Epithelial cell of esophagus (primary cell): ENCODE measurements at regions not wholly inside any gene's neighbourhood (a gene's known extent, or its start where the extent isn't known, plus 50 kb on each side); places are given as distances from the start of the nearest gene placed in this dataset.

Experiments used
- DNase-seq: peaks from one replicate; pipeline ENCODE4 v3.0.0; 2010; ENCODE audit warnings: low read depth
- H3K4me3 ChIP-seq: 2 replicates; pipeline ENCODE4 v1.5.1; 2011; ENCODE audit warnings: mild to moderate bottlenecking, low read length, control low read depth
- TF ChIP-seq, protein P1 (sequence below): IDR thresholded peaks from 2 replicates; pipeline ENCODE4 v1.5.1; 2011; ENCODE audit warnings: low read depth, mild to moderate bottlenecking, low read length, control low read depth, inconsistent platforms; ENCODE audit not compliant: insufficient read depth; ENCODE audit errors: missing control alignments

DNA sequence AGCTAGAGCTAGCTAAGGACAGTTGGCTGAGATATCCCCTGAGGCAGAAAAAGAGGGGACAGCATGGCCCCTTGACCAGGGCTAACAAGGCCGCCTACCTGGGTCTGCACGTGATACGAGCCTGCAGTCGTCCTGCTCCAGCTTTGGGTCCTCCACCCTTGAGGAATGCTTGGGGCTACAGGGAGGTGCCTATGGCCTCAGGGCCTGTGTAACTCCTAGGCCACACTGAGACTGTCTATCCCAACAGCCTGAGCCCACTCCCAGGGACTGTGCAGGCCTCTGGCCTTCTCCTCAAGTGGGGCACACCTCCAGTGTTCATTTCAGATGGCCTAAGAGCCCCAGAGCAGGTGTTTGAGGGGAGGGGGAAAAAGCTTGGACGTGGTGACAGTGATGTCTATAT is 136.7 kb upstream of the SATB2 start:
- TF ChIP-seq, protein P1, sequence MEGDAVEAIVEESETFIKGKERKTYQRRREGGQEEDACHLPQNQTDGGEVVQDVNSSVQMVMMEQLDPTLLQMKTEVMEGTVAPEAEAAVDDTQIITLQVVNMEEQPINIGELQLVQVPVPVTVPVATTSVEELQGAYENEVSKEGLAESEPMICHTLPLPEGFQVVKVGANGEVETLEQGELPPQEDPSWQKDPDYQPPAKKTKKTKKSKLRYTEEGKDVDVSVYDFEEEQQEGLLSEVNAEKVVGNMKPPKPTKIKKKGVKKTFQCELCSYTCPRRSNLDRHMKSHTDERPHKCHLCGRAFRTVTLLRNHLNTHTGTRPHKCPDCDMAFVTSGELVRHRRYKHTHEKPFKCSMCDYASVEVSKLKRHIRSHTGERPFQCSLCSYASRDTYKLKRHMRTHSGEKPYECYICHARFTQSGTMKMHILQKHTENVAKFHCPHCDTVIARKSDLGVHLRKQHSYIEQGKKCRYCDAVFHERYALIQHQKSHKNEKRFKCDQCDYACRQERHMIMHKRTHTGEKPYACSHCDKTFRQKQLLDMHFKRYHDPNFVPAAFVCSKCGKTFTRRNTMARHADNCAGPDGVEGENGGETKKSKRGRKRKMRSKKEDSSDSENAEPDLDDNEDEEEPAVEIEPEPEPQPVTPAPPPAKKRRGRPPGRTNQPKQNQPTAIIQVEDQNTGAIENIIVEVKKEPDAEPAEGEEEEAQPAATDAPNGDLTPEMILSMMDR = no peak
- DNase-seq = no peak
- H3K4me3 ChIP-seq = no peak overlapping the region

GRCh38 chr2:199591826-199592225 is 134.1 kb upstream of the SATB2 start:
- H3K4me3 ChIP-seq = no peak overlapping the region
- TF ChIP-seq, protein P1 = no peak
- DNase-seq = no peak

- H3K4me3 ChIP-seq = no peak overlapping the region
- DNase-seq = no peak
- TF ChIP-seq, protein P1 = no peak
Measured at GRCh38 chr2:199590321-199591203, 132.8 kb upstream of the SATB2 start.

DNA sequence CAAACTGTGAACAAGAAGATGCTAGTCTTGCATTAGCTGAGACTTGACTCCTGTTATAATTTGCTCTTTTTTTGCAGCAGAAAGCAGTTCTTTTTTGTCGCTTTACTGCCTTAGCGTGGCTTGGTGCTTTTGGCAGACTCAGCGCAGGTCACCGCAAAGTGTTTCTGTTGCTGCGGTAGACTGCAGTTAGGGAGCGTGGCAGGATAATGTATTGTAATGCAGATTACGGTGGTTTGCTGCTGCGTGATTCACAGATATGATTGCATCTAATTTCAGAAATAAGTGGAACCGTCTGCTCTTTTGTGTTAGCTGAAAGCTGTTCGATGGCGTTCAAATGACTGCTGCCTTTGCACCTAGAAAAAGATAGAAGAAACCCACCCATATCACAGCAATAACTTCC is 131.6 kb upstream of the SATB2 start:
- DNase-seq = no peak
- H3K4me3 ChIP-seq = no peak overlapping the region
- TF ChIP-seq, protein P1 = no peak

DNA sequence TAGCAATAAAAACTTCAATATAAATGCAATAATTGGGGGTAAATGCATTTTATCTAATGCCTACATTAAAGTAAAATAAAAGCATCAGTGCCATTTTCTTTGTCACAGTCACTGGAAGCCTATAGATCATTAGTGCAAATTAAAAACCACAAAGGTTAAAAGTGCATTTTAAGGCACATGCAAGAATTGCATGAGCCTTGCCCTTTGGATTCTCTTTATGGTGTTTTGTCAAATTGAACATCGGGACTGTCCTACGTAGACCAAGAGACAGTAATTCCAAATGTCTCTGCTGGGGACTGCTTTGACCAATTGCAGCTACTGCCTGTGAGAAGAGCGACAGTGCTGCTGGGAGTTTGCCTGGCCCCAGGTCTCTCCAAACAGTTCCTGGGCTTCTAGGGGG is 130.3 kb upstream of the SATB2 start:
- no peak overlapping the region for H3K4me3 ChIP-seq
- TF ChIP-seq, protein P1 = no peak
- DNase-seq = no peak

DNA sequence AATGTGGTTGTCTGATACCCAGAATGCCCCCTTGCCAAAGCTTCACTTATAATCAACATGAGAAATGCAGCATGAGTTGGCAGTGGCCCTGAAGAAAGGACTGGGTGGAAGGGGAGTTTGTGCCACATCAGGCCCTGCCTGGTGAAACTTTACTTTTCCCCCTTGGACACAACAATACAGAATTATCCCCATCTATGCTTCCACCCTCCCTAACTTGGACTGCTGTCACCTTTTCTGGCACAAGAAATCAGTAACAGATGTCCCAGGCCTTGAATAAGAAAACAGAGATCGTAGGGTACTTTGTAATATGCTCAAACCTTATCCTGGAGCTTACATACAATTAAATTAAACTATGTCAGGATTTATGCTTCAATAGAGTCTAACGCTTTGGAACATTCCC is 128.9 kb upstream of the SATB2 start:
- H3K4me3 ChIP-seq = no peak overlapping the region
- DNase-seq = no peak
- TF ChIP-seq, protein P1 = no peak

DNA sequence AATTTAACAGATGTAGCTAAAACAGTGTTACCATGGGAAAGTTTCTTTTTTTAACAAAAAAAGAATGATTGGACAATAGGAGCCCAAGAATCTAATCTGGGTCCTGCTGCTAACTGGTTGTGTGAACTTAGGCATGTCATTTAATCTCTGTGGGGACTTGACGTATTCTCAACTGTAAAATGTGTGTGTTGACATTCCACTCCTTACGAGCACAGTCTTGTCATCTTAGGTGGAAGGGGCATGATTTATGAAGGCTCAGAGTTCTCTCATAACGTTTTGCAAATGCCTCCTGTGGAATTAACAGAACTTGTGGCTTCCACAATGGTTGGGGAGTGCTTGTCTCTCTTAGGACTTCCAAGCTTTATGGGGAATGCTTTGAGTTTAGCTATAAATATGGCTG is 125.9 kb upstream of the SATB2 start:
- TF ChIP-seq, protein P1 = no peak
- no peak for DNase-seq
- no peak overlapping the region for H3K4me3 ChIP-seq
